Activated CD8-positive, alpha-beta T cell treated with anti-CD3 and anti-CD28 coated beads for 36 hours (primary cell): ENCODE measurements at regions not wholly inside any gene's neighbourhood (a gene's known extent, or its start where the extent isn't known, plus 50 kb on each side); places are given as distances from the start of the nearest gene placed in this dataset.

Experiments used
- ATAC-seq: fragments of 200-7000 bp; cut with Tn5 transposase; one replicate; pipeline ENCODE4 v1.10.0; 2021; ENCODE audit warnings: mild to moderate bottlenecking, moderate library complexity
- CTCF ChIA-PET: fragments of 350-600 bp; sonication (Branson Sonifier 250); formaldehyde crosslinking; loops from one replicate; lab custom pipeline; 2021; ENCODE audit warnings: antibody characterized with exemption; lab: Charles Lee
- POLR2A ChIA-PET: fragments of 350-600 bp; sonication (Branson Sonifier 250); formaldehyde crosslinking; loops from one replicate; lab custom pipeline; 2021; ENCODE audit warnings: antibody characterized with exemption; lab: Charles Lee
- DNase-seq: peaks from one replicate; pipeline ENCODE4 v3.0.0-alpha.2; 2020
- H3K27ac Mint-ChIP-seq: one replicate; pipeline ENCODE4 v1.8.0; 2021; ENCODE audit warnings: mild to moderate bottlenecking, mixed read lengths
- H3K27me3 Mint-ChIP-seq: one replicate; pipeline ENCODE4 v1.8.0; 2021; ENCODE audit warnings: mixed read lengths
- H3K36me3 Mint-ChIP-seq: one replicate; pipeline ENCODE4 v1.8.0; 2021; ENCODE audit warnings: low read depth, mixed read lengths
- H3K4me1 Mint-ChIP-seq: one replicate; pipeline ENCODE4 v1.8.0; 2021; ENCODE audit warnings: low read depth, mixed read lengths
- H3K4me3 Mint-ChIP-seq: one replicate; pipeline ENCODE4 v1.8.0; 2021; ENCODE audit warnings: mild to moderate bottlenecking, moderate library complexity, mixed read lengths
- H3K9me3 Mint-ChIP-seq: one replicate; pipeline ENCODE4 v1.8.0; 2021; ENCODE audit warnings: mixed read lengths
- intact Hi-C: fragments of 100-400 bp; cut with micrococcal nuclease; formaldehyde crosslinking; loops from one replicate; pipeline ENCODE4 v1.10.0; 2022
- TF ChIP-seq, protein P1 (sequence below): fragments of 200-600 bp; IDR thresholded peaks from one replicate; pipeline ENCODE4 v1.8.0; 2022; ENCODE audit warnings: antibody characterized with exemption, mild to moderate bottlenecking

DNA sequence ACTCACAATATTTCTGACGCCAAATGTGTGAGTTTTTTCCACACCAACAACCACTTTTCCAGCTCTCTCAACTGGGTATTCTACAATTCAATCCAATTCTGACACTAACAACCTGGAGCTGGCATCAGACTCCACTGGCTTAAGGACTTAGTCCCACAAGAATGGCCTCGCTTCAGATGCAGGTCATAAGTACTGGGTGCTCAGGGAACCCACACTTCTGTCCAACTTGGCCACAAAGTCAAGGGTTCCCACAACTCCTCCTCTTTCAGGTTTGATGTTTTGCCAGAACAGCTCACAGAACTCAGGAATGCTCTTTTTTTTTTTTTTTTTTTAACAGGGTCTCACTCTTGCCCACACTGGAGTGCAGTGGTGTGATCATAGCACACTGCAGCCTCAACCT lies 56.1 kb upstream of the TMC5 start:
- DNase-seq, result no peak
- no peaks in the 10 kb centered on the region for H3K4me1 Mint-ChIP-seq
- no peaks in the 10 kb centered on the region for H3K36me3 Mint-ChIP-seq
- no peaks in the 10 kb centered on the region for H3K27me3 Mint-ChIP-seq
- intact Hi-C loops, result no loop called here
- no peak overlapping the region for H3K27ac Mint-ChIP-seq
- no peak for ATAC-seq
- ChIA-PET POLR2A (no interaction called here), CTCF (interaction anchor here (1.2 kb wide), 1 partner anchor 289 kb away, joined by 3 read pairs; no protein-coding TSS in a partner anchor)
- no peak overlapping the region for H3K4me3 Mint-ChIP-seq
- H3K9me3 Mint-ChIP-seq, result no peaks in the 10 kb centered on the region
- TF ChIP-seq, protein P1, sequence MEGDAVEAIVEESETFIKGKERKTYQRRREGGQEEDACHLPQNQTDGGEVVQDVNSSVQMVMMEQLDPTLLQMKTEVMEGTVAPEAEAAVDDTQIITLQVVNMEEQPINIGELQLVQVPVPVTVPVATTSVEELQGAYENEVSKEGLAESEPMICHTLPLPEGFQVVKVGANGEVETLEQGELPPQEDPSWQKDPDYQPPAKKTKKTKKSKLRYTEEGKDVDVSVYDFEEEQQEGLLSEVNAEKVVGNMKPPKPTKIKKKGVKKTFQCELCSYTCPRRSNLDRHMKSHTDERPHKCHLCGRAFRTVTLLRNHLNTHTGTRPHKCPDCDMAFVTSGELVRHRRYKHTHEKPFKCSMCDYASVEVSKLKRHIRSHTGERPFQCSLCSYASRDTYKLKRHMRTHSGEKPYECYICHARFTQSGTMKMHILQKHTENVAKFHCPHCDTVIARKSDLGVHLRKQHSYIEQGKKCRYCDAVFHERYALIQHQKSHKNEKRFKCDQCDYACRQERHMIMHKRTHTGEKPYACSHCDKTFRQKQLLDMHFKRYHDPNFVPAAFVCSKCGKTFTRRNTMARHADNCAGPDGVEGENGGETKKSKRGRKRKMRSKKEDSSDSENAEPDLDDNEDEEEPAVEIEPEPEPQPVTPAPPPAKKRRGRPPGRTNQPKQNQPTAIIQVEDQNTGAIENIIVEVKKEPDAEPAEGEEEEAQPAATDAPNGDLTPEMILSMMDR, result no peak

DNA sequence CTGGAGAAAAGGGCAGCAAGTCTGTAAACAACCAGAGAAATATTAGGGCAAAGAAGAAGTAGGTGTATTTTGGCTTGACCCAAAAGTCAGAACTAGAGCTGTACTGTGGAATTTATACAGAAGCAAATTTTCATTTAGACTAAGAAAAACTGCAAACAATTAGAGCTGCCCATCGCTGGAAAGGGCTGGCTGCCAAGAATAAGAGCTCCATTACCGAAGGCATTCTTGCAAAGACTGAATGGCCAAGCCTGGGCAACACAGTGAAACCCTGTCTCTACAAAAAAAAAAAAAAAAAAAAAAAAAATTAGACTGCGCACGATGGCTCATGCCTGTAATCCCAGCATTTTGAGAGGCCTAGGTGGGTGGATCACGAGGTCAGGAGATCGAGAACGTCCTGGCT lies 53.9 kb upstream of the TMC5 start:
- POLR2A ChIA-PET, result no interaction called here
- peaks cover 1% of the 10 kb centered on the region for H3K9me3 Mint-ChIP-seq
- no peak overlapping the region for H3K4me3 Mint-ChIP-seq
- TF ChIP-seq, protein P1, result no peak
- no peak overlapping the region for H3K27ac Mint-ChIP-seq
- no peaks in the 10 kb centered on the region for H3K4me1 Mint-ChIP-seq
- ATAC-seq (no peak), DNase-seq (no peak)
- no peaks in the 10 kb centered on the region for H3K27me3 Mint-ChIP-seq
- intact Hi-C loops, result no loop called here
- H3K36me3 Mint-ChIP-seq, result no peaks in the 10 kb centered on the region
- CTCF ChIA-PET, result no interaction called here

DNA sequence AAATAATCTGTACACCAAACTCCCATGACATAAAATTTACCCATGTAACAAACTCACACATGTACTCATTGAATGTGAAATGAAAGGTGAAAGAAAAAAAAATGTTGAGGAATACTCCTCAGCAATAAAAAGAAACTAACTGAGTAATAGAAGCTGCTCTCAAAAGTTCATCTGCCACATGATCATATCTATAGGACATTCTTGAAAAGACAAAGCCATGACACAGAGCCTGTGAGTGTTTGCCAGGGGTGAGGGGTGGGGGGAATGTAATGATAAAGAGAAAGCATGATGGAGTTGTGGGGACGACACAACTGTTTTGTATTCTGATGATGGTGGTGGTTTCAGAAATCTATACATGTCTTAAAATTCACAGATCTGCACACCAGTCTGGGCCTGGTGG lies 52.2 kb upstream of the TMC5 start:
- TF ChIP-seq, protein P1, result no peak
- CTCF ChIA-PET, result interaction anchor here (1.0 kb wide), 1 partner anchor 10 kb away, joined by 3 read pairs; no protein-coding TSS in a partner anchor
- POLR2A ChIA-PET, result no interaction called here
- no peak for ATAC-seq
- intact Hi-C loops, result no loop called here
- H3K27ac Mint-ChIP-seq, result no peak overlapping the region
- no peak for DNase-seq
- H3K4me3 Mint-ChIP-seq, result no peak overlapping the region
- H3K4me1 Mint-ChIP-seq, result no peaks in the 10 kb centered on the region
- H3K36me3 Mint-ChIP-seq, result no peaks in the 10 kb centered on the region
- peaks cover 1% of the 10 kb centered on the region for H3K9me3 Mint-ChIP-seq
- H3K27me3 Mint-ChIP-seq, result no peaks in the 10 kb centered on the region

DNA sequence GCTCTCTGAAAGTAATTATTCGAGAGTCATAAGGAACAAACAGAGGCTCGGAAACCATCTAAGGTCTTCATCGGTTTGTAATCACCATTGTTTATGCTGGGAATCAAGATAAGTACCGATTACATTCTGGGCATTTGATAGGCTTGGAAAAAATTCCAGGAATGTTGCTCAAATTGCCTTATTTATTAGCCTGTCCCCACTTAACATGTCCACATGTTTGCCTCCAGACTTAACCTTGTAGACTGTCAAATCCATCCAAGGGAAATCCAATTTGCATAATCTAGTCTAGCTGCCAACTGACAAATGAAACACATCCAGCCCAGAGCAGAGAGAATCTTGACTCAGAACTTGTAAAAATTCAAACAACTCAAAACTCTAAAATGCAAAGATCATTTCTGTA lies 51.3 kb upstream of the TMC5 start:
- ATAC-seq, result no peak
- Mint-ChIP-seq H3K36me3 (no peaks in the 10 kb centered on the region), H3K27ac (no peak overlapping the region), H3K4me3 (no peak overlapping the region), H3K27me3 (no peaks in the 10 kb centered on the region), H3K9me3 (peaks cover 1% of the 10 kb centered on the region), H3K4me1 (no peaks in the 10 kb centered on the region)
- DNase-seq, result no peak
- TF ChIP-seq, protein P1, result no peak
- ChIA-PET POLR2A (no interaction called here), CTCF (no interaction called here)
- intact Hi-C loops, result no loop called here

DNA sequence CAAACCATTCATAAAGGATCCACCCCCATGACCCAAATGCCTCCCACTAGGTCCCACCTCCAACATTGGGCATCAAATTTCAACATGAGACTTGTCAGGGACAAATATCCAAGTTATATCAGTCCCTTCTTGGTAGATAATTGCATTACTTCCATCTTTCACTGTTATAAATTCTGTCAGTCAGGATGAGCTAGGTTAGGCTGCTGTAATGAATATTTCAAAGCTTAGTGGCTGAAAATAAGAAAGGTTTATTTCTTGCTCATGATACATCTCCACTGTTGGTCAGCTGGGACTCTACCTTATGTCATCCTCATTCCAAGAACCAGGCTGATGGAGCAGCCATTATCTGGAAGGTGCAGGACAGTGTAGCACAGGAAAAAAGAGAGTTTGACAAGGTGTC lies 50.3 kb upstream of the TMC5 start:
- no peaks in the 10 kb centered on the region for H3K36me3 Mint-ChIP-seq
- intact Hi-C loops, result no loop called here
- TF ChIP-seq, protein P1, result no peak
- ChIA-PET POLR2A (no interaction called here), CTCF (interaction anchor here (1.4 kb wide), 1 partner anchor 144 kb away, joined by 3 read pairs; no protein-coding TSS in a partner anchor)
- ATAC-seq (no peak), DNase-seq (no peak)
- H3K4me3 Mint-ChIP-seq, result no peak overlapping the region
- no peak overlapping the region for H3K27ac Mint-ChIP-seq
- no peaks in the 10 kb centered on the region for H3K4me1 Mint-ChIP-seq
- no peaks in the 10 kb centered on the region for H3K27me3 Mint-ChIP-seq
- H3K9me3 Mint-ChIP-seq, result peaks cover 1% of the 10 kb centered on the region
